A673 (cell line): ENCODE measurements at regions not wholly inside any gene's neighbourhood (a gene's known extent, or its start where the extent isn't known, plus 50 kb on each side); places are given as distances from the start of the nearest gene placed in this dataset.

Experiments
- CTCF ChIP-seq: fragments of 300-800, 200-600 bp; sonication (generic); conservative IDR thresholded peaks from 2 replicates; pipeline ENCODE4 v1.5.1; 2017; ENCODE audit warnings: low read depth, mild to moderate bottlenecking, antibody characterized with exemption, low read length, moderate library complexity, mixed read lengths
- EZH2 ChIP-seq: fragments of 200-600 bp; sonication (generic); IDR thresholded peaks from 2 replicates; pipeline ENCODE4 v1.6.1; 2017; ENCODE audit warnings: borderline replicate concordance, low read depth, mild to moderate bottlenecking, mixed read lengths, antibody characterized with exemption, low read length; ENCODE audit not compliant: poor library complexity, severe bottlenecking

- TF ChIP-seq CTCF, result no peak
- no peak for TF ChIP-seq EZH2
These were observed 84.9 kb upstream of the ST8SIA3 start for GRCh38 chr18:57267368-57267925.
